GM19043 (cell line): ENCODE measurements at regions not wholly inside any gene's neighbourhood (a gene's known extent, or its start where the extent isn't known, plus 50 kb on each side); places are given as distances from the start of the nearest gene placed in this dataset.

Experiments used
- ATAC-seq: cut with Tn5 transposase; IDR thresholded peaks from one replicate; pipeline ENCODE4 v1.9.1; 2021; ENCODE audit warnings: low read depth; ENCODE audit not compliant: unreplicated experiment

DNA sequence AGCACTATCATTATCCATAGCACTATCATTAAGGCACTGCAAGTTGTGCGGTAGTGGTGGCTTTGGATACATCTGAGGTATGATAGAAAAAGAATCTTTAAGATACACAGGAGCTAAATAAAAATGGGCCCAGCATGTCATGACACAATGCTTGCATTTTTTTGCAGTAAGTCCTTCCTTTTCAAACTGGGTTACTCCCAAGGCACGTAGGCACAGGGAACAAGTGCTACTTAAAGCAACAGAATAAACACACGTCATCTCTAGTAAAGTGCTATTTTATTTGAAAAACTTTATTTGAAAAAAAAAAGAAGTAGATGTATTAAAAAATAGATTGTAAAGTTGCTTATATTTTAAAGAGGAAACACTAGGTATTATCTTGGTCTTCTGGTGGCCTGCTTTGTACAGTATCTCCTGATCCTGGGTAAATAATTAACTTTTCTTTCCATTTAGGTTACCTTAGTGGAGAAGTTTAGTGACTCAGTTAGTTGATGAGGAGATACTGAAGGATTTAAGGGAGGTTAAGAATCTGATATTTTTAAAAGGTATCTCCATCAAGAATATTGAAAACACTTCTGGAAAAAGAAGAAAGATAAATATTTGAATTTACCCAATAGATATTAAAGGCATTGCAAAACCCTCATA lies 129.6 kb downstream of the EDN1 start:
- ATAC-seq: no peak

- no peak for ATAC-seq
Measured at GRCh38 chr6:12420626-12421025, 130.5 kb downstream of the EDN1 start.

- ATAC-seq: no peak
Measured at GRCh38 chr6:12421596-12421995, 131.4 kb downstream of the EDN1 start.

- no peak for ATAC-seq
Measured at GRCh38 chr6:12422848-12423247, 132.7 kb downstream of the EDN1 start.

DNA sequence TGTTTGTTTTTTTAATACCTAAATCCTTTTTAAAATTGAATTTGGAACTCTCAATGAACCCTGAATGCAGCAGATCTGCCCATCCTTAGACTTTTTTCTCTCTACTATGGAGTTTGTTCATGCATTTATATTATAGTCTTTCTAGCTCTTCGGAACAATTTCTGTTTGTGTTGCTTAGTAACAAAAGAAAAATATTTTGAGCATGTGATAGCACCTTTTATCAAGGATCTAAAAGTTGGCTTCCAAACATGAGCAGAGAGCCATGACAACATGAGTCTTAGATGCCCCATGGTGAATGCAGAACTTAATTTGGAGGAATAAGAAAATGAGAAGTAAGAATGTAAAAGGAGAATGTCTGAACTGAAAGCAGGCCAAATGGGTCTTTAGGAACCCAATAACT lies 133.7 kb downstream of the EDN1 start:
- no peak for ATAC-seq

- ATAC-seq: no peak
Measured at GRCh38 chr6:12426121-12426520, 136.0 kb downstream of the EDN1 start.

DNA sequence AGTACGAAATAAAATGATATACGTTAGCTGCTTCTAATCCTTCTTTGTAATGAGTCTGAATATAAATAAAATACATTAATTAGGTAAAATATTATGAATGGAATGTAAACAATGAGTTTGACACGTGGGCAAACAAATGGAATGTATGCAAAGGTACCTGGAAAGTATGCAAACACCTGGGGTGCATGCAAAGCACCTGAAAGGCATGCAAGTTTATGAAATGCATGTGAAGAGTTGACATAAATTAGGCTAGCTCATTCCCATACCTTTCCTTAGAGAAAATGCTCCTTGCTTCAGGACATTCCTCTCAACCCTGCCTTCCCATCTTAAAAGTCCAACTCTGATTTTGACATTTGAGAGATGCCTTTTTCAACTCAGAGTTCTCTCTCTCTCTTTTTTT lies 140.9 kb downstream of the EDN1 start:
- no peak for ATAC-seq

DNA sequence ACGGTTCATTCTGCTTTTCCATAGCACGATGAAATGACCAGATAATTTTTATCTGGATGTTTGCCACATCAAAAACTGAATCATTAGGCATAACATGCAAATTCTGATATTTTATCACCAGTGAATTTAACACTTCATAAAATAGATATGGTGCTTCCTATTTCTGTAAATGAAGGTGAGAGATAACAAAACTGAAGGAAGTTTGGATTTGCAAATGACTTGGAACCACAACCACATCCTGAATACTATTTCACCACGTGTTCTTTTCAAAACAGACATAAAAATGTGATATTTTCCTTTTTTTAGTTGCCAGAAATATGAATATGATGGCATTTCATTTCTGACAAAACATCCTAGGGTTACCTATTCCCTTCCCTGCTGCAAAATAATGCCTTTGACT lies 146.1 kb downstream of the EDN1 start:
- no peak for ATAC-seq

GRCh38 chr6:12436683-12437082 lies 146.5 kb downstream of the EDN1 start:
- no peak for ATAC-seq

- ATAC-seq: no peak
Measured at GRCh38 chr6:12439296-12439695, 149.1 kb downstream of the EDN1 start.

DNA sequence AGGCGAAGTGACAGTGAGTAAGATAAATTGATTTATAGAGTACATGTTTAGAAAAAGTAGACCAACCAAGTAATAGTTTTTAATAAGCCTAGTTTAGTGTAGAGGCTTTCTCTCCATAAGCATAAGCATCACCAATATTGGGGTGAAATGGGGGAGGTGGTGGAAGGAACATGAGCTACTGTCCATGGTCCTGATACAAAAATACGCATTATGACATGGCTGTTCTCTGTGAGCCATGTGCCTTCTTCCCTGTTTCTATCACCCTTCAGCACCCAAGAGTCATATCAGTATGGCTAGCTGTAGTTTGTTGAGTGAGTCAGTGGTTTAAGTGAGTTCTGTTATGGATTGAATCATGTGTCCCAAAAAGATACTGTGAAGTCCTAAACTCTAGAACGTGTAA lies 150.8 kb downstream of the EDN1 start:
- no peak for ATAC-seq

GRCh38 chr6:12442455-12442854 lies 152.3 kb downstream of the EDN1 start:
- ATAC-seq: no peak

DNA sequence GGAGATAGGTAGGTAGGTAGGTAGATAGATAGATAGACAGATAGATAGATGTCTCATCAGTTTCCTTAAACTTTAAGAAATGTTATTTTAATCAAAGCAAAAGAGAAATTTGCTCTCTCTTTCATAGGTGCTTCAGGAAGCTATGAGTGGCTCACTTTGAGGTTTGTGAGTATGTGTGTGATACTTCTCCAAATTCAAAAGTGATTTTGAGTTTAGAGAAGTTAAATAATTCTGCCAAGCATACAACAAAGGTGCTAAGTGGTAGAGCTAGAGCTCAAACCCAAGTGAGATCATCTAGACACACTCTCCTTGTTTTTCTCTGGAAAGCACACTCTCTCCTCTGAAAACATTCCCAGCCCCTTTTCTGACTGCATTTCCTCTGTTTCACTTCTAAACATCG lies 156.2 kb downstream of the EDN1 start:
- ATAC-seq: no peak

DNA sequence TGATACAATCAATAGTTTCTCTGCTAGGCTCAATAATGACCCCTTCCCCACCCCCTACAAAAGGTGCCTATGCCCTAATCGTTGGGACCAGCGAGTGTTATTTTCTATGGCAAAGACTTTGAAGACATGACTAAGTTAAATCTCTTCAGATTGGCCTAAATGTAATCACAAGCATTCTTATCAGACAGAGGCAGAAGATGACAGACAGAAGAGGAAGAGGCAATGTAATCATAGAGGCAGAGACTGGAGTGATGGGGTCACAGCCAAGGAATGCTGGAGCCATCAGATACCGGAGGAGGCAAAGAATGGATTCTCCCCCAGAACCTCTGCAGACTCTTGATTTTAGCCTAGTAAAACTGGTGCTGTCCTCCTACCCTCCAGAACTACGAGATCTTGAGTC lies 159.3 kb downstream of the EDN1 start:
- ATAC-seq: no peak

GRCh38 chr6:12450467-12450866 lies 160.3 kb downstream of the EDN1 start:
- ATAC-seq: no peak

DNA sequence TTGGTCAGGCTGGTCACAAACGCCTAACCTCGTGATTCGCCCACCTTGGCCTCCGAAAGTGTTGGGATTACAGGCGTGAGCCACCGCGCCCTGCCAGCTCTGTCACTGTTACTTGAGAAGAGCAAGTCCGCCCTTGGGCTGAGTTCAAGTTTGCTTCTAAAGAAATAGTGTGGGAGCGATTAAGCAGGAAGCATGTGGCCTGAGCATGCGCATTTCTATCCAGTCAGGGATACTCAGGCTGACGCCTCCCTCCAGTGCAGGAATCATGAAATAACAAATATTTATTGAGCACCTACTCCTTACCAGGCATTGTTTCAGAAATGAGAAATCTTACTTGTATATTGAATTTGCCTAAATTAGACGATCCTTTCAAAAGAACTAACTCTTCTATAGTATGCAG lies 166.2 kb downstream of the EDN1 start:
- ATAC-seq: no peak

GRCh38 chr6:12457094-12457493 lies 166.9 kb downstream of the EDN1 start:
- ATAC-seq: no peak

GRCh38 chr6:12458558-12458957 lies 168.4 kb downstream of the EDN1 start:
- ATAC-seq: no peak

DNA sequence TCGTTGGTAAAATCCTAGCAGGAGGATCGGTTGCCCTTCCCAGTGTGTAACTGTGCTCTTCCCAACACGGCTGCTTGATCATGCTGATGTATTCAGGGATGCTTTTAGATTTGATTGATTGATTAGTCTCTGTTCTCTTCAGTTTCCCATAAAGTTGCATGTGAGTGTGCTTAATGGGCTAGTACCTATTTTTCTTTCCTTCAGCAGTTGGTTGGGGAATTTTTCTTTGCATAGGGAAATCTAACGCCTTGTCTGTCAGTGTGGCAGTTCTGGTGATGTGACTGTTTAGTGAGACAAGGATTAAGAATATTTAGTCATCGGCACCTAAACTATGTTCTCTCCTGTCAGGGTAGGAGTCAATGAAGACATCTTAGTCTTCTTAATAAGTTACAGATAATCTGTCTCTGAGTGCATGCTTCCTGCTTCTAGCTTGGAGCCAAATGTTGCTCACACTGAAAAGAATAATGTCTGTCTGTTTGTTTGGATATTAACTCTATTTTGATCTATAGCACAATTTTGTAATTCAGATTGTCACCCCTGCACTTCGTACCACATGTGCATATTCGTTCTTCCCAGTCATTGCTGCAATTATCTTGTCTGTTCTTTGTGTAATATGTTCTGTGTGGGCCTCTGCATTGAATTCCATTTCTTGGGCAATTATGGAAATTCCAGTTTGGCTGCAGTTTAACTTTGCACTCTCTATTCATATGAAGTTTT lies 169.9 kb downstream of the EDN1 start:
- no peak for ATAC-seq

DNA sequence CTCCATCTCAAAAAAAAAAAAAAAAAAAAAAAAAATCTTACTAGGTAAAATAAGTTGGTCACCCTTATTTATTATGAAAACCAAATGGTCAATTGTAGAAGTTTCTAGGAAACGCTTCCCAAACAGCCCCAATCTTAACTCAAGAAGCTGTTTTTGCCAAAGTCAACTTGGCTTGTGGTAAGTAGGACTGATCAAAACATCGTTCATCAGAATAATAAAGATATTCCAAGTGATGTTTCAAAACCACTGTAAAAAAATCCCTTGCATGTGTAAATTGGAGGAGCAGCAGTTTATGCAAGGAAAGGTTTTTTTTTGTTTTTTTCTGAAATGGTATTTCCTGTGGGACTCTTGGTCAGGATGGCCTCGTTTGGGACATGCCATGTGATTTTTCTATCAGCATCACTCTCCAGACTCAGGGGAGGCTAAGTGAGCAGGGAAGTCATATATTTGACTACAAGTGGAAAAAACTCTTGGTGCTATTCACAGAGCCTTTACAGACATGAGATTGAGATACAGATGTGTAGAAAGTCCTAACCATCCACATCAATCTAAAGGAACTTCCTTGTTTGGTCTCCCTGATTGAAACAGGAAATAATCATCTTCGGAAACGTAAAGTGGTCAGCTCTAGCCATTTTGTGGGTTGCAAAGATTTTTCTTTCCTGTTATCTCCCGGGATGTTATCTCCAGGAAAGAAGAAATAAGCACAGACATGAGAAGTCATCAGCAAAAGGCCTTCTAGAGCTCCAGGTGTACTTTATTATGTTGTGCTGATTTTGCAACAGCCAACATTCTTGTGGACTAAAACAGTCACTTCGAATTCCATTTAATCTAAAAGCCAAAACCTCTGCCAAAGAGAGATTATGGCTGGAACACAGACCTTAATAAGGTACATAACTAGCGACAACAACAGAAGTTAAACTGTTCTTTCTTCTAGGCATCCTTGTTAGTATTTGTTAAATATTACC lies 177.8 kb downstream of the EDN1 start:
- ATAC-seq: no peak

- ATAC-seq: no peak
Measured at GRCh38 chr6:12472601-12473038, 182.5 kb downstream of the EDN1 start.
